Smooth muscle cell (in vitro differentiated cells): ENCODE measurements at regions not wholly inside any gene's neighbourhood (a gene's known extent, or its start where the extent isn't known, plus 50 kb on each side); places are given as distances from the start of the nearest gene placed in this dataset.

Source experiments
- DNase-seq: peaks from one replicate; lab custom pipeline; 2025; ENCODE audit not compliant: unreplicated experiment; lab: John Stamatoyannopoulos, UW
- H2AFZ ChIP-seq: fragments of 200-600 bp; sonication (generic); 2 replicates; pipeline ENCODE4 v1.6.0; 2016; ENCODE audit warnings: antibody characterized with exemption, low read depth, mild to moderate bottlenecking
- H3F3A ChIP-seq: fragments of 200-600 bp; sonication (generic); 2 replicates; pipeline ENCODE4 v1.6.0; 2017; ENCODE audit warnings: antibody characterized with exemption, low read depth
- H3K27ac ChIP-seq: fragments of 200-600 bp; sonication (generic); 2 replicates; pipeline ENCODE4 v1.5.1; 2016; ENCODE audit warnings: low read depth, mild to moderate bottlenecking
- H3K27me3 ChIP-seq: fragments of 200-600 bp; sonication (generic); 2 replicates; pipeline ENCODE4 v1.6.1; 2016; ENCODE audit warnings: low read depth, mild to moderate bottlenecking
- H3K36me3 ChIP-seq: fragments of 200-600 bp; sonication (generic); 2 replicates; pipeline ENCODE4 v1.5.1; 2016; ENCODE audit warnings: low read depth
- H3K4me1 ChIP-seq: fragments of 200-600 bp; sonication (generic); 2 replicates; pipeline ENCODE4 v1.5.1; 2016; ENCODE audit warnings: low read depth
- H3K4me2 ChIP-seq: fragments of 200-600 bp; sonication (generic); 2 replicates; pipeline ENCODE4 v1.6.0; 2016; ENCODE audit warnings: mild to moderate bottlenecking
- H3K4me3 ChIP-seq: fragments of 200-600 bp; sonication (generic); 2 replicates; pipeline ENCODE4 v1.5.1; 2016; ENCODE audit warnings: mild to moderate bottlenecking
- H3K79me2 ChIP-seq: fragments of 200-600 bp; sonication (generic); 2 replicates; pipeline ENCODE4 v1.6.0; 2016; ENCODE audit warnings: low read depth, mild to moderate bottlenecking
- H3K9ac ChIP-seq: fragments of 200-600 bp; sonication (generic); 2 replicates; pipeline ENCODE4 v1.6.0; 2016; ENCODE audit warnings: low read depth
- H3K9me3 ChIP-seq: fragments of 200-600 bp; sonication (generic); replicated peaks from 2 replicates; pipeline ENCODE4 v1.5.1; 2016; ENCODE audit warnings: low read depth
- H4K20me1 ChIP-seq: fragments of 200-600 bp; sonication (generic); 2 replicates; pipeline ENCODE4 v1.6.0; 2016; ENCODE audit warnings: low read depth
- WGBS: methylation state at CpG from one replicate; pipeline ENCODE4 v1.1.7; 2016; ENCODE audit warnings: low lambda C conversion rate; 5-methylcytosine and 5-hydroxymethylcytosine counted together
- TF ChIP-seq, protein P1 (sequence below): fragments of 200-600 bp; sonication (generic); IDR thresholded peaks from 2 replicates; pipeline ENCODE4 v1.5.1; 2017; ENCODE audit warnings: borderline replicate concordance, mild to moderate bottlenecking, antibody characterized with exemption; ENCODE audit not compliant: insufficient read depth, poor library complexity, severe bottlenecking

DNA sequence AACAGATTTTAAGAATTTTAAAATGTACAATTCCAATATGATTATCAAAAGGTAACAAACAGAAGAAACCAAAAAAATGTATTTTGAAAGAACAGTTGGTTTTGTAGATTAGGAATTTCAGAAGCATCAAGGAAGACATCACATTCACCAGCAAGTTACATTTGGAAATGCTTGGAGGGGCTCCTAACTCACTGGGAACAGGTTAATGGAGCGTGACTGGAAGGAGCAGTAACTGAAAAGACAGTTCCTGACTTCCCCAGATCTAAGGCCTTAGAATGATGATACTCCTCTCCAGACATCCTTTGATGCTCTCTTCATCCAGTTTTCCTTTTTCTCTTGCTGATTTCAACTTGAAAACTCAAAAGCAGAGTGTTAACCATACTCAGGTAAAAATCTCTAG, 220.0 kb upstream of the EGLN3 start:
- no peak for DNase-seq
- TF ChIP-seq, protein P1, sequence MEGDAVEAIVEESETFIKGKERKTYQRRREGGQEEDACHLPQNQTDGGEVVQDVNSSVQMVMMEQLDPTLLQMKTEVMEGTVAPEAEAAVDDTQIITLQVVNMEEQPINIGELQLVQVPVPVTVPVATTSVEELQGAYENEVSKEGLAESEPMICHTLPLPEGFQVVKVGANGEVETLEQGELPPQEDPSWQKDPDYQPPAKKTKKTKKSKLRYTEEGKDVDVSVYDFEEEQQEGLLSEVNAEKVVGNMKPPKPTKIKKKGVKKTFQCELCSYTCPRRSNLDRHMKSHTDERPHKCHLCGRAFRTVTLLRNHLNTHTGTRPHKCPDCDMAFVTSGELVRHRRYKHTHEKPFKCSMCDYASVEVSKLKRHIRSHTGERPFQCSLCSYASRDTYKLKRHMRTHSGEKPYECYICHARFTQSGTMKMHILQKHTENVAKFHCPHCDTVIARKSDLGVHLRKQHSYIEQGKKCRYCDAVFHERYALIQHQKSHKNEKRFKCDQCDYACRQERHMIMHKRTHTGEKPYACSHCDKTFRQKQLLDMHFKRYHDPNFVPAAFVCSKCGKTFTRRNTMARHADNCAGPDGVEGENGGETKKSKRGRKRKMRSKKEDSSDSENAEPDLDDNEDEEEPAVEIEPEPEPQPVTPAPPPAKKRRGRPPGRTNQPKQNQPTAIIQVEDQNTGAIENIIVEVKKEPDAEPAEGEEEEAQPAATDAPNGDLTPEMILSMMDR, result no peak
- Histone ChIP-seq H3K79me2 (no peaks in the 10 kb centered on the region), H3K4me2 (no peak overlapping the region), H3K27me3 (no peaks in the 10 kb centered on the region), H3K9me3 (no peaks in the 10 kb centered on the region), H3K27ac (no peak overlapping the region), H3K36me3 (no peaks in the 10 kb centered on the region), H2AFZ (no peak overlapping the region), H3K4me1 (no peaks in the 10 kb centered on the region), H3K4me3 (no peak overlapping the region), H3F3A (no peaks in the 10 kb centered on the region), H3K9ac (no peak overlapping the region), H4K20me1 (no peaks in the 10 kb centered on the region)
- WGBS, result 95% methylated on average over 1 of the region's 1 CpG

GRCh38 chr14:34169561-34169960, 218.7 kb upstream of the EGLN3 start:
- H3K4me3 ChIP-seq, result no peak overlapping the region
- no peaks in the 10 kb centered on the region for H4K20me1 ChIP-seq
- H3K4me2 ChIP-seq, result no peak overlapping the region
- H3K27me3 ChIP-seq, result no peaks in the 10 kb centered on the region
- no peak for DNase-seq
- no peak overlapping the region for H2AFZ ChIP-seq
- whole genome bisulfite sequencing, result 68% methylated on average over 3 of the region's 3 CpGs
- H3K9ac ChIP-seq, result no peak overlapping the region
- TF ChIP-seq, protein P1, result no peak
- H3K4me1 ChIP-seq, result no peaks in the 10 kb centered on the region
- no peaks in the 10 kb centered on the region for H3K79me2 ChIP-seq
- no peaks in the 10 kb centered on the region for H3K36me3 ChIP-seq
- H3K27ac ChIP-seq, result no peak overlapping the region
- H3F3A ChIP-seq, result no peaks in the 10 kb centered on the region
- no peaks in the 10 kb centered on the region for H3K9me3 ChIP-seq

DNA sequence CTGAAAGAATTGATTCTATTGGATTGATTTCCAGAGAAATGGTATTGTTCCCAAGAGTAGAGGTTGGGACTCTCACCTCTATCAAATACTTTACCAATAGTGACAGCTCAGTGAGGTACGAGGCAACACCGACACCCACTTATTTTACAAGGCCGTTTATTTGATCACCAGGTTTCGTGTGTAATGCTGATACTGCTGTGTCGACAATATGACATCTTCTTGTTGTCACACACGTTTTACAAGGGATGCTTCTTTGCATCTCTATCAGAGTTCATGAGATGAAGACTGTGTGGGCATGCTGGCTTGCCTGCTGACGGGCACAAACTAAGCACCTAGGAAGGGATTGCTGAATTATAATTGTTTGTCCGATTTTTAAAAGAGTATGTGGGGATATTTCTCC, 217.8 kb upstream of the EGLN3 start:
- TF ChIP-seq, protein P1, result no peak
- Histone ChIP-seq H3K4me2 (no peak overlapping the region), H2AFZ (no peak overlapping the region), H3F3A (no peaks in the 10 kb centered on the region), H4K20me1 (no peaks in the 10 kb centered on the region), H3K27ac (no peak overlapping the region), H3K4me1 (no peaks in the 10 kb centered on the region), H3K79me2 (no peaks in the 10 kb centered on the region), H3K9ac (no peak overlapping the region), H3K4me3 (no peak overlapping the region), H3K27me3 (no peaks in the 10 kb centered on the region), H3K36me3 (no peaks in the 10 kb centered on the region), H3K9me3 (no peaks in the 10 kb centered on the region)
- DNase-seq, result no peak
- 83% methylated on average over 8 of the region's 8 CpGs for WGBS

GRCh38 chr14:34165847-34166350, 215.0 kb upstream of the EGLN3 start:
- no peaks in the 10 kb centered on the region for H3F3A ChIP-seq
- WGBS, result 72% methylated on average over 5 of the region's 5 CpGs

More at GRCh38 chr14:34165847-34166350, 215.0 kb upstream of the EGLN3 start:
- Histone ChIP-seq H4K20me1 (no peaks in the 10 kb centered on the region), H3K9ac (no peak overlapping the region), H3K27ac (no peak overlapping the region), H3K27me3 (no peaks in the 10 kb centered on the region), H3K4me3 (no peak overlapping the region), H3K9me3 (no peaks in the 10 kb centered on the region), H2AFZ (no peak overlapping the region), H3K4me2 (no peak overlapping the region), H3K36me3 (no peaks in the 10 kb centered on the region), H3K79me2 (no peaks in the 10 kb centered on the region), H3K4me1 (no peaks in the 10 kb centered on the region)
- DNase-seq, result no peak
- TF ChIP-seq, protein P1, result no peak
